GM12864 (cell line): ENCODE measurements at regions not wholly inside any gene's neighbourhood (a gene's known extent, or its start where the extent isn't known, plus 50 kb on each side); places are given as distances from the start of the nearest gene placed in this dataset.

Experiments
- DNase-seq: peaks from one replicate; pipeline ENCODE4 v3.0.0-alpha.2; 2011; ENCODE audit warnings: low read depth
- H3K4me3 ChIP-seq: 2 replicates; pipeline ENCODE4 v1.5.1; 2011; ENCODE audit warnings: mild to moderate bottlenecking, low read depth, low read length, control low read depth
- CTCF ChIP-seq: IDR thresholded peaks from 2 replicates; pipeline ENCODE4 v1.5.1; 2011; ENCODE audit warnings: low read depth, mild to moderate bottlenecking, moderate library complexity, low read length, control low read depth, inconsistent platforms; ENCODE audit errors: missing control alignments

DNA sequence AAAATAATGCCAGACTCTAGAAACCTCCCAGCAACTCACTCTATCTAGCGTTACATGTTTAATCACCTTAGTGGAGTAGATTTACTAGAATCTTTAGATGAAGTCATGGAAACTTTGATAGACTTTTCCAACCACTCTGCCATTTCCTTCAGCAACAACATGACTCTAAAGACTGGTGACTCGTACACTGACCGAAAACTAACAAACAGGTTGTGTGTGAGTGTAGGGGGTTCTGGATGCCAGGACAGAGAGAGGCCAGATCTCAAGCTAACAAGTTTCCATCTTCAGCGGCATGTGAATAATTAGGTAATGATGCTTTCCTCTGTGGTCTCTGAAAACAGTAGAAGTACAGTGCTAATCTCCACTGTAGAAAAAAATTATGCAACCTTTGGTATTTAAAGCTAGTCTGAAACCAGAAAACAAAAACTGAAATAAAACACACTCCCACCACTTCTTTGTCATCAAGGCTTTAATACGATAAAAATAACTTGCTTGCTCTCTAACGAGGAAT, 286.4 kb downstream of the PRDM5 start:
- no peak for TF ChIP-seq CTCF
- no peak for DNase-seq

GRCh38 chr4:120633810-120634209, 288.7 kb downstream of the PRDM5 start:
- no peak overlapping the region for H3K4me3 ChIP-seq
- no peak for DNase-seq
- TF ChIP-seq CTCF, result no peak

More for the DNA sequence above, 286.4 kb downstream of the PRDM5 start:
- H3K4me3 ChIP-seq, result no peak overlapping the region

GRCh38 chr4:120630427-120630826, 292.1 kb downstream of the PRDM5 start:
- no peak overlapping the region for H3K4me3 ChIP-seq
- TF ChIP-seq CTCF, result no peak
- no peak for DNase-seq

- no peak for TF ChIP-seq CTCF
- H3K4me3 ChIP-seq, result no peak overlapping the region
- no peak for DNase-seq
Measured at GRCh38 chr4:120629546-120630108, 292.9 kb downstream of the PRDM5 start.

- DNase-seq, result no peak
- no peak for TF ChIP-seq CTCF
- H3K4me3 ChIP-seq, result no peak overlapping the region
Measured at GRCh38 chr4:120622601-120623000, 299.9 kb downstream of the PRDM5 start.

- H3K4me3 ChIP-seq, result no peak overlapping the region
- no peak for DNase-seq
- TF ChIP-seq CTCF, result no peak
Measured at GRCh38 chr4:120617171-120617570, 305.4 kb downstream of the PRDM5 start.

- H3K4me3 ChIP-seq, result no peak overlapping the region
- TF ChIP-seq CTCF, result no peak
- no peak for DNase-seq
Measured at GRCh38 chr4:120616041-120616440, 306.5 kb downstream of the PRDM5 start.
